ENCODE measurements at regions not wholly inside any gene's neighbourhood (a gene's known extent, or its start where the extent isn't known, plus 50 kb on each side); places are given as distances from the start of the nearest gene placed in this dataset.

DNA sequence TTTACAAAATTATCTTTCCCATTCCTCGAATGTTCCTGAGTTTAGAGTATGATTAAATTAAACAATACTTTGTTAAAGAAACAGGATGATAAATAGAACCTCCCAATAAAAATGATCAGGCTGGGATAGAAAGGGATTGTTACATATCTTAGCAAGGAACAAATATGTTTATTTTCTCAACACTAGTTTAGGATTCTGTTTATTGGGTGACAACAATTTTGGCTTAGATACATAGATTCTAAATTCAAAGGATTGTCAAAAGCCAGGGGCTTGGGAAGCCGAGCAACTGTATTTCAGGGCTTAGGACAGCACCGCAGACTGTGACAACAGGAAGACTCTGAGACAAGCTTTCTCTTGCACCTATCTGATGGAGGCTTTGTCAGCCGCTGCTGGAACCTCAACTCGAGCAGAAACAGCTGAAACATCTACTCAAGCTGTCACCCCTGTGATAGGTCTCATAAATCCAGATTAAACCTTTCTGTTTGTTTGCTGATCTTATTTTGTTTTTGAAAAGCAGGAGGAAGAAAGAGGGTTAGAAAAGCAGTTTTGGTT is 562.8 kb upstream of the ZFHX3 start:
- intact Hi-C loops (cut with DNase I), result no loop called here
- Histone ChIP-seq H3K27ac (no peak overlapping the region), H3K4me1 (no peaks in the 10 kb centered on the region), H3K27me3 (peaks cover 21% of the 10 kb centered on the region), H3K9me3 (no peaks in the 10 kb centered on the region), H3K4me3 (no peak overlapping the region), H3K36me3 (no peaks in the 10 kb centered on the region)
- no peak for TF ChIP-seq CTCF (IDR thresholded peaks at IDR 0.05)
- DNase-seq (no peak), ATAC-seq (no peak)

DNA sequence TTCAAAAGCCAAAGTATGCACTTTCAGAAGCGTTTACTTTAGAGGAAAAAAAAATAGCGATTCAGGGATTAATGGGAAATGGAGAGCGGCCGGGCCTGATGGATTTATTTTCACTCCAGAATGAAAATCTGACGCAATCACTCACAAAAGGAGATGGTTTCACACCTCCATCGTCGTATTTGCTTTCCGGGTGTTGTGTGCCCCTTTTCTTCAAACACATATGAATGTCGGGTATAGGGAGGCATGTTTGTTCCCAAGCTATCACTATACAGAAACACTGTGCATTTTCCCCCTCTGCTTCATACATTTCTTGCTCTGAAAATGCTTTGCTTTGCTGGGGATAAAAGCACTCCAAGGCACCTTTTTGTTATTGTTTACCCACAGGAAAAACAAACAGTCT is 562.2 kb upstream of the ZFHX3 start:
- TF ChIP-seq CTCF (IDR thresholded peaks at IDR 0.05), result no peak
- H3K27me3 ChIP-seq, result peaks cover 21% of the 10 kb centered on the region
- no peak for DNase-seq
- H3K9me3 ChIP-seq, result no peaks in the 10 kb centered on the region
- H3K4me1 ChIP-seq, result no peaks in the 10 kb centered on the region
- H3K27ac ChIP-seq, result no peak overlapping the region
- no peak overlapping the region for H3K4me3 ChIP-seq
- H3K36me3 ChIP-seq, result no peaks in the 10 kb centered on the region
- no peak for ATAC-seq
- intact Hi-C loops (cut with DNase I), result no loop called here

DNA sequence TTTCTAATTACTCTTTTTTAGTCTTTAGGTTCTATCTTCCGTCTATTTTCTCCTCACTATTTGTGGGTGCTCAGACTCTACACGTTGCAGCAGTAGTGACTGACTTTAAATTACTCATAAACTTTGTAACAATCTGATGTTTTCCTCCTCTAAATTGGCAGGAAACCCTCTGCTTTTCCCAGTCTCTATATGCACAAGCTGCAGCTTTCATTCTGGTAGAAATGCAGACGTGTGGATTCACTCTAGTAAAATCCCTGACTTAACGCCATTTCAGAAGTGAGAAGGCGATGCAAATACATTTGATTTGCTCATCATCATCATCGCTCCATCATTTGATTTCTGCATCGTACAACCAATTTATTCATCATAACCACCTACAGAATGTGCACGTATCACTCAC is 561.0 kb upstream of the ZFHX3 start:
- DNase-seq, result no peak
- H3K27ac ChIP-seq, result no peak overlapping the region
- no peak for ATAC-seq
- intact Hi-C loops (cut with DNase I), result no loop called here
- H3K4me1 ChIP-seq, result no peaks in the 10 kb centered on the region
- H3K36me3 ChIP-seq, result no peaks in the 10 kb centered on the region
- no peak overlapping the region for H3K4me3 ChIP-seq
- peaks cover 21% of the 10 kb centered on the region for H3K27me3 ChIP-seq
- no peaks in the 10 kb centered on the region for H3K9me3 ChIP-seq
- no peak for TF ChIP-seq CTCF (IDR thresholded peaks at IDR 0.05)

DNA sequence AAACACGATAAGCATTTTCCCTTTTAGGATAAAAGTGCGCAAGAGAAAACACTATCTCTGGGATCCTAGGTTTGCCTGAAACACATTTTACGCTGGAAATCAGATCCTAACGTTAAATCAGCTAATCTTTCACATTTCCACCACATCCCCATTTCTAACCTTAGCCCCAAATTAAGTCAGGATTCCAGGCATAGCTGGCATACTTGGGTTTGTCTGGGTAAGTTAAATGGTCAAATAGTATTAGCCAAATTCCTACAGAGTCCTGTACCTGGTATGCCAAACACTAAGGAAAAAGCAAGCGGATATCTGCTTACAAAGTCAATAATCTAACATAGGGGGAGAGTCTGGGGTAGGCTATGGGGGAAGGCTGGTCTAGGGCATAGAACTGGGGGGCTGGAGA is 557.4 kb upstream of the ZFHX3 start:
- intact Hi-C loops (cut with DNase I), result no loop called here

DNA sequence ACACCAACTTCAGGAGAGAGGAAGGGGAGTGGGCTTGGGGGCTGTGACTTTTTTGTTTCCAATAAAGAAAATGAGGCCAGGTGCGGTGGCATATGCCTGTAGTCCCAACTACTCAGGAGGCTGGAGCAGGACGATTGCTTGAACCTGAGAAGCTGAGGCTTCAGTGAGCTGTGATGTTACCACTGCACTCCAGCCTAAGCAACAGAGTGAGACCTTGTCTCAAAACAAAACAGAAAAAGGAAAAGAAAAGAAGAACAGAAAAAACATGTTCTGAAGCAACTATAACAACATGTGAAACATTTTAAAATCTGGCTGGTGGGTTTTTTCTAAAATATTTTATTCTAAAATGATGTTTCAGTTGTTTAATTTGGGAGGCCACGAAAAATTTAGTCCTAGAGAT is 554.0 kb upstream of the ZFHX3 start:
- Histone ChIP-seq H3K27me3 (no peaks in the 10 kb centered on the region), H3K27ac (no peak overlapping the region), H3K4me3 (no peak overlapping the region), H3K36me3 (no peaks in the 10 kb centered on the region), H3K9me3 (no peaks in the 10 kb centered on the region), H3K4me1 (no peaks in the 10 kb centered on the region)
- intact Hi-C loops (cut with DNase I), result no loop called here
- no peak for ATAC-seq
- no peak for TF ChIP-seq CTCF (IDR thresholded peaks at IDR 0.05)
- no peak for DNase-seq

More for the DNA sequence above, 557.4 kb upstream of the ZFHX3 start:
- DNase-seq (no peak), ATAC-seq (no peak)
- no peak for TF ChIP-seq CTCF (IDR thresholded peaks at IDR 0.05)
- H3K4me3 ChIP-seq, result no peak overlapping the region
- peaks cover 3% of the 10 kb centered on the region for H3K27me3 ChIP-seq
- no peak overlapping the region for H3K27ac ChIP-seq
- H3K9me3 ChIP-seq, result no peaks in the 10 kb centered on the region
- no peaks in the 10 kb centered on the region for H3K4me1 ChIP-seq
- no peaks in the 10 kb centered on the region for H3K36me3 ChIP-seq

GRCh38 chr16:73599870-73600269 is 551.9 kb upstream of the ZFHX3 start:
- H3K27me3 ChIP-seq, result no peaks in the 10 kb centered on the region
- H3K4me3 ChIP-seq, result no peak overlapping the region
- no peaks in the 10 kb centered on the region for H3K4me1 ChIP-seq
- DNase-seq, result no peak
- intact Hi-C loops (cut with DNase I), result no loop called here
- no peak for ATAC-seq
- no peak for TF ChIP-seq CTCF (IDR thresholded peaks at IDR 0.05)
- no peaks in the 10 kb centered on the region for H3K36me3 ChIP-seq
- H3K9me3 ChIP-seq, result no peaks in the 10 kb centered on the region
- no peak overlapping the region for H3K27ac ChIP-seq
